GM19467 (cell line): ENCODE measurements at regions not wholly inside any gene's neighbourhood (a gene's known extent, or its start where the extent isn't known, plus 50 kb on each side); places are given as distances from the start of the nearest gene placed in this dataset.
"Not testable (repeated sequence)": the region's sequence is repeated elsewhere in the genome, so short reads cannot be mapped to it uniquely, and the experiment has no call there.

ENCODE experiments used
- ATAC-seq: cut with Tn5 transposase; IDR thresholded peaks from one replicate; pipeline ENCODE4 v1.9.1; 2021; ENCODE audit warnings: mild to moderate bottlenecking, moderate library complexity; ENCODE audit not compliant: unreplicated experiment

DNA sequence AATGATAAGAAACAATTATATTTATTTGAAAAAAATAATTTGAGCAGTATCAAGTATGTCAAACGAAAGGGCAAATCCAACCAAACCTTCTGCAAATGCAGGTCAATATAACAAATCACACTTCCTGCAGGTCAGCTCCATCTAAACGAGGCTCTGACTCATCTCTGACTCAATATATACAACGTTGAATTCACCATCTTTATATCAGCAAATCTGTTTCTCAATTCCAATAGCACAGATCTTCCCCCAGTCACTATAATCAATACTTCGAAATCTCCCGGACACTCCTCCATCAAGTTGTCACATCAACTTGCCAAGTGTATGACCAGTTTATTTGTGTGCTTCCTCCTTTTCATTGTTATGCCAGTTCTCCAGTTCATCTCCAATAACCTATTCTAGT is 388.9 kb downstream of the ZEB2 start:
- ATAC-seq: no peak

DNA sequence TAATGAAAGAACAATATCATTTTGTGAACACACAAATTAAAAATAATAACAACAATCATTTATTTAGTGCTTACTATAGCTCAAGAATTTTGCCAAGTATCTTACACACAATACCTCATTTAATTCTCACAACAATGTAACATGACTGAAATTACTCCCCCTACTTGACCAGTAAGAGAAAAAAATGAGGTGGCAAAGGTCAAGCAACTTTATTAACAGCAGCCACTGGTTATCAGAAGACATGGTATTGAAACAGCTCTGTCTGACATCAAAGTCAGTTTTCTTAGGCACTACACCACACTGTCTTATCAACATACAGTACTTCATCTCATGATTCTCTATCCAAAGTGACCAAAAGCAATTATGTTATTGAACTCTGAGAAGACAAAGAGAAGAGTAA is 389.4 kb downstream of the ZEB2 start:
- ATAC-seq: no peak

DNA sequence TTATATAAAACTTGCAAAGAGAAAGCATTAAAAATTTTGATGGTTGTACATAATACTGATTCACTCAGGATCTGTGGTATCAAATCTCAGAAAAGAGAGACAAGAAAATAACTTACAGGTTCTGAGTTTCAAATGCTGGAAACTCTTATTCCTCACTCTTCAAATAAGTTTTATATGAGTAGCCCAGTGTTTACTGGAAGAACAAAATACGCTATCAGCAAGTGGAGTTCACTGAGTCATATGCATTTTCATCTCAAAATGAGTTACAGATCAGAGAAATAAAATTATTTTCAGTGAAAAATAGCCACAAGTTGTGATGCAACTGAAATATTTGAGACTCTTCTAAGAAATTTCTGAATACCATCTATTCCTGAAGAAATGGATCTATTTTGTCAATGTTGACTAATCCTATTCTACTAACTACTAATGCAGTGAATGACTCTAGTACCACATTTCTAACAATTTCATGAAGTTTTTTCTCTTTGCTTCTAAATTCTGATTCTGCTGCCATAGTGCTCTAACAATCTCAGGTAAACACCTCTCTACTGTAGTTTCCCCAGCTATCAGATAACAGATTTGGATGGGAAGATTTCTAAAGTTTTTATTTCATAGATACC is 391.7 kb downstream of the ZEB2 start:
- no peak for ATAC-seq

DNA sequence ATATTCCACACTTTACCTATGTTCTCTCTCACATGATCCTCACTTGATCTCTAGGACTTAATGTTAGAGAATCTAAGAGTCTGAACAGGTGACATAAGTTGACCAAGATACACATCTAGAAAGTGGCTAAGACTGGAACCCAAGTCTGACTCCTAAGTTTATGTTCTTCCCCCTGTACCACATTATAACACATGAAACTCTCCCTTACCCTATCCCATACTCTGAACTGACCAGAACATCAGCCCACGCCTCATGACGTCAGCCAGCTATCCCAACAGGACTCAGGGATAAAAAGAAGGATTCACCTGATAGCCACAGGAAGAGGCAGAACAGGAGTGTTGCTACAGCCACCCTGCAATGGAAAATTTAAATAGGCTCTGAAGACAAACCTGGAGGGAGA is 392.2 kb downstream of the ZEB2 start:
- no peak for ATAC-seq

DNA sequence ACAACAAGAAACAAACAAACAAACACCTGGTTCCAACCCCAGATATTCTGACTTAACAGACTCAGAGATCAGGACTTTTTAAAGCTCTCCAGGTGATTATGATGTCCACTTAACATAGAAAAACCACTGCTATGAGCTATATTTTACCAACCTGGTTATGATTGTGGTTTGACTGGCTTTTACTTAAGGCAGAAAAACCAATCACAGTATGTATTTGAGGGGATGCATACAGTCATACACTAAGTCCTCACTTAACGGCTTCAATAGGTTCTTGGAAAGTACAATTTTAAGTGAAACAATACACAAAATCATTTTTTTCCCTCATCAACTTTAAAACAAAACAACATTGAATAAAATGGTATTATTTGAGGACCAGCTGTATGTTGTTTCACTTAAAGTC is 393.6 kb downstream of the ZEB2 start:
- no peak for ATAC-seq

DNA sequence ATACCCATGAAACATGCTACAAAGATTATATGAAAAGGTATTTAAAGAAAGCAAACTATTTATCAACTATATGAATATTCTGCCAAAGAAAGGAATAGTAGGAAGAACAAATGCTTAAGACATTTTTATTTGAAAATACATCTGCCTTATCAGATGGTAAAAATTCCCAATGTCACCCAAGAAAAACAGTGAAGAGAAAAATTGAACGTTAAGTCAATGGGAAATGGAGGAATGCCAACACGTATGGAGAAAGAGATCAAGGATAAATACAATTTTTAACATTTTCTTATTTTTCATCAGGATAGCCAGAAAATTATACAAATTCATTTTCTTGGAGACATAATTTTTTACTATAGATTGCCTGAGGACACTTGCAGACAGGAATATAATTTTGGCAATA is 394.2 kb downstream of the ZEB2 start:
- ATAC-seq: no peak

DNA sequence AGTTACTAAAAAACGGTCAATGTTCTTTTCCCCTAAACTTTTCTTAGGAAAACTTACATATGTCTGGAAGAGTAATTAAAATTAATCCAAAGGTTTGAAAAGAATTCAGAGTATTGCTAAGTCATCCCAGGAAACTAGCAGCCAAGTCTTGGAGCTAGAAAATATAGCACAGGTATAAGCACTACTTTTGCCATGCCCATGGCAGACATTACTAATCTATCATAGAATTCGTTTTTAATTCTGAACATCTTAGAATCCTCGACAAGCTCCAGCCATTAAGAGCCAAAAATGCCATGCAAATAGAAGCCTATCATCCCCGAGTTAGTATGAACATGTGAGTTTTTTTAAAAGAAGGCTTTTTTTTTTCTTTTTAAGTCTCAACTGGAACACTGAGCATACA is 395.0 kb downstream of the ZEB2 start:
- no peak for ATAC-seq

DNA sequence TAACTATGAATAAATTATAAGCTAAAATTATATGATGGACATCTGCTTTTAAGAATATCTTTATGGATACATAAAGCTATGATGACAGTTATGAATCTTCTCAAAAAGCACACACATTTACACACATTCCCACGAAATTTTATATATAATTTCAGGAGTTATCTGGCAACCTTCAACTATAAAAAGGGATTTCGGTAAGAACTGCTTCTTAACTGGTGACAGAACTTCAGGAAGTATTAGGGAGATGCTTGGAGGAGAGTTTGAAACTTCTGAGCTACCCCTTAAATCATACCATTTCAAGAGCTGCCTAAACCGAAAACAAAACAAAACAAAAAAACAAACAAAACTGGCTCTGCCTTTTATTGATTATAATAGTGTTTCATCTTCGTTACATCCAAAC is 399.4 kb downstream of the ZEB2 start:
- no peak for ATAC-seq

DNA sequence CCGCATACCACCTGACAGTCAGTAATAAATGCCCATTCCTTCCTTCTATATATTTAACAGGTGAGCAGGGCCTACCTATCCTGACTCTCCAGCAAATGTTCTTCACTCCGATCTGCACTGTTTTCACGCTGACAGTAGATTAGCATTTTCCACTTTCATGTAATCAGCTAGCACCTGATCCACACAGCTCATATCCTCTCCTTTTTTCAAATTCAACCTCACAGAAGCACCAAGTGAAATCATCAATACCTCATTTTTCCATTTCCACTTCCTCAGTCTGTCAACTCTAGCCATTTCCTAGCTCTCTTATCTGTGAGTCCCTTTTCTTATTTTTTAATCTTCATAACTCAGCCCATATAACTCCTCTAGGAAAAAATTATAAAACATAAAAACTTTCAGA is 402.8 kb downstream of the ZEB2 start:
- ATAC-seq: no peak

DNA sequence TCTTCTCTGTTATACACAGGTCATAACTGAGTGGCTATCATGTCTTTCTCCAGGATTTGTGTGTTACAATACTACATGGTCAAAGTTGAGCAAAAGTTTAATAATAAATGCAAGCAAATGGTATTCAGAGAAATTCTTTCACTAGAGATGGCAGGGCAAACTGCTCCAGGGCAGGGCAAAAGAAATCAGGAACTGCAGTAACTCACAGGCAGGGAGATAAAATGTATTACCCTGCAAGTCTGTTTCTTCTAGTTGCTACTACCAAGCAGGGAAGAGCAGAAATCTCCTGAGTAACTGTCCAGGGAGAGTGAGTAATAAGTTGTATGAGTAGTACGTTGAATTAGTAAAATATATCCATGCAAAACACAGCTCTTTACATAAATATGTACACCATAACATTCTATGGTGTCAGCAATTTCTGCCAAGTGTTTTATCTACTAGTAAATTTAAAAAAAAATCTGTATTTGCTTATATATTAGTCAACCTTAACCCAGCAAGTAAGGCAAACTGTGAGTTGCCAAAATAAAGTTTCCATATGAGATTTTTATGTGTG is 404.1 kb downstream of the ZEB2 start:
- no peak for ATAC-seq

DNA sequence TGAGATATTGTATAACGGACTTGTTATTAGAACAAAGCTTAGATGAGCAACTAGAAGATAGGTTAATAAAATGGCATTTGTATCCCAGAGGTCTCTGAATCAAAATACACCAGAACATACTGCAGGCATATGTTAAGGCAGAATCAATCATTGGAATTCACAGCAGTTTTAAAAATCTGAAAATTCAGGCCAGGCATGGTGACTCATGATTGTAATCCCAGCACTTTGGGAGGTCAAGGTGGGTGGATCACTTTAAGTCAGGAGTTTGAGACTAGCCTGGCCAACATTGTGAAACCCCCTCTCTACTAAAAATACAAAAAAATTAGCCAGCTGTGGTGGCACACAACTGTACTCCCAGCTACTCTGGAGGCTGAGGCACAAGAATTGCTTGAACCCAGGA is 405.2 kb downstream of the ZEB2 start:
- ATAC-seq: no peak

DNA sequence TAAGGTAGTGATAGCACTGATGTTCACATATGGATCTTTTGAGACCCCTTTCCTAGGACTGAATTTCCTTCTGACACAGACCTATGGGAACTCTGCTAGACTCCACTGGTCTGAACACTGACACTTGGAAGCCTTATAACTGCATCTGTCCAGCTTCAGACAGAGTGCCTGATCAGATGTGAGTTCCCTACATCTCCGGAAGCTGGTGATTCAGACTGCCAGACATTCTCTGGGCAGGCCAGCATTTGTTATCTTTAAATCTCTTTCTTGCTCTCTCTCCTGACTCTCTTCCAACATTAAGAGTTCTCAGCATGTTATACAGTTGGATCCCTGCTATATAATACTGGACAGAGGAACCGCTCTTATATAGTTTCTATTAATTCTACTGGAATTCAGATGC is 408.5 kb downstream of the ZEB2 start:
- ATAC-seq: no peak

DNA sequence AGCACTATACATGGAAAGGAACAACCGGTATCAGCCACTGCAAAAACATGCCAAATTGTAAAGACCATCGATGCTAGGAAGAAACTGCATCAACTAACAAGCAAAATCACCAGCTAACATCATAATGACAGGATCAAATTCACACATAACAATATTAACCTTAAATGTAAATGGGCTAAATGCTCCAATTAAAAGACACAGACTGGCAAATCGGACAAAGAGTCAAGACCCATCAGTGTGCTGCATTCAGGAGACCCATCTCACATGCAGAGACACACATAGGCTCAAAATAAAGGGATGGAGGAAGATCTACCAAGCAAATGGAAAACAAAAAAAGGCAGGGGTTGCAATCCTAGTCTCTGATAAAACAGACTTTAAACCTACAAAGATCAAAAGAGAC is 413.8 kb downstream of the ZEB2 start:
- ATAC-seq: not testable (repeated sequence)

DNA sequence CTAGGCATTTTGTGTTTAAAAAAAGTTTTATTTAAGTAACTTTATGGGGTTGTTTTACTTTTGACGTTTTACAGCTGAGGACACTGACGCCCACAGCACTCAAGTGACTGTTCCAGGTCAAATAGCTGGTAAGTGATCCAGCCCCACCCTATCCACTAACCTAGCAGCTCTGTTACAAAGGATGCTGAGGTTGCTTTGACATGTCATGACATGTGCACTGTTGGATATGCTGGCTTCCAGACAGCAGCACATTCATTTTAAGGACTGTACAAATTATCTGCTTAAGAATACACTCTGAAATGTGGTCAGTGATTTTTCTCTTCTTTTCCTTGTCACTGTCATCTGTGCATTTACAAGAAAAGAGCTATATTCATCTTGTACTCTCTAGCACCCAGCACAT is 417.5 kb downstream of the ZEB2 start:
- ATAC-seq: no peak

DNA sequence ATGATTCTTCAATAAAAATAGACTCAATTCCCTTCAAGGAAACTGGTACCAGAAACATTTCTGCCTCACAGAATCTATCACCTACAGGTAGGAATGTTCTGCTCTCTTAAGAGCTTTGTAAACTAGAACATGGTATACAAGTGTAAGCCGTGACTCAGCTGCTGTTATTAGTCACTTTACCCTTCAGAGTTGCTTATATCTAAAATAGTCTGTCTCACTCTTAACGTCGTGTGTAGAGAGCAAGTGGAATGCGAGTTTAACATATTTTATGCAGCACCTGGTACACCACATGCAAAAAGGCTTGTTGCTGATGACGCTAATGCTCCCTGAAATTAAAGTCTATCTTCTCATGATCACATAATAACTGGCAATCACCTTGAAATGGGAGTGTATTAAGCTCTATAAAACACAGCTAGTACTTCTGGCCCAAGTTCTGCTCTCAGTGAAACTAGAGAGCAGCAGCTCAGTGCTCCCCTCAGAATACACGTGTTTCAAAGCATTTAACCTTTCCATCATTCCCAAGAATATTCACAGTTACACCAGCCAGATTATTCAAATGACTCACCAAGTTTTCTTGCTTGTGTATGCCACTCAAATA is 420.0 kb downstream of the ZEB2 start:
- ATAC-seq: no peak

DNA sequence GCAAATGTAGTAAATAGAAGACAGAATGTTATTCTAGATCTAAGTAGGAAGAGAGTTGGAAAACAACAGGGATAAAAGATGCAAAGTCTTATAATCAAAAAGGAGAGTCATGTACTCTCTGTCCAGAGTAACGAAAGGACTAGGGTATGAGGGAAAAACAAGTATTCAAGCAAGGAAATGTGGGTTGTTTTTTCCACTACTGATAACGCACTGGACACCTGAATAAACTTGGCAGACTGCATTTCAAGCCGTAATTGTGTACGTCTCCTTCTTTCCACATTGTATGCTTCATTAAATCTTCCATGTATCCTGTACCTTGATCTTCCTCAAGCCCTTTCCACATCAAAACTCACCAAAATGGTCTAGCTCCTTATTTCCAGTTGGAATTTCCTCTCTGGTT is 420.6 kb downstream of the ZEB2 start:
- ATAC-seq: no peak

DNA sequence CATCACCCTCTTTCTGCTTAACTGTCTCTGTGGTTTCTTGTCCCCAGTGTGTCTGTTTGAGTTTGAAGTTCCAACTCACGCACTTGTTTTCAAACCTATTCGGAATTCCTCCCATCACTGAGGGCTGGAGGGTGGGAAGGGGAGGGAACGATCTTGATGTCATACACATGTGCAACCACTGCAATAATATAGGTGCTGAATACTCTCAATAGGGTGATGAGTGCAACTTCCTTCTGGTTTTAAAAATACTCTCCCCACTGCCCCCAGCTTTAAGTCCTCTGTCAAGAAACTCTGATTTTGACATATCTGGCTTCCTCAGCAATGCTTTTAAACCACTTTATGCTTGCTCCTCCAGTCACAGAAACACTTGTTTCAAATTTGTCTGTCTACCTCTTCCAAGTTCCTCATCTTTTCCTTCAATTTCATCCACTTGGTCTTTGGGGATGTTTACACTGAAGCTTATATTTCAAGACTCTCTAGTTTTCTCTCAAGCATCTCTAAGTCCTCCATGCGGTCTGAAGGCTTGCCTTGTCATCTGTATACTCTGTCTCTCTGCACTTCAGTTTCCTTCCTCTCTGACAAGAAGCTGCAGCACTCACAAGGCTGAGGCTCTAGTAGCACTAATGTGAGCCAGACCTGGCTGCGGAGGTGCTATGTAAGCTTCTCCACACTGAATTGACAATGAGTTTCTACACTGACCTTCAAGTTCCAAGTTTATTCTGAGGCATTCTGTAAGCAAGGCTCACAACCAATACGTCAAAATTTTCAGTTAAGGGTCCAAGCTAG is 422.3 kb downstream of the ZEB2 start:
- ATAC-seq: no peak

DNA sequence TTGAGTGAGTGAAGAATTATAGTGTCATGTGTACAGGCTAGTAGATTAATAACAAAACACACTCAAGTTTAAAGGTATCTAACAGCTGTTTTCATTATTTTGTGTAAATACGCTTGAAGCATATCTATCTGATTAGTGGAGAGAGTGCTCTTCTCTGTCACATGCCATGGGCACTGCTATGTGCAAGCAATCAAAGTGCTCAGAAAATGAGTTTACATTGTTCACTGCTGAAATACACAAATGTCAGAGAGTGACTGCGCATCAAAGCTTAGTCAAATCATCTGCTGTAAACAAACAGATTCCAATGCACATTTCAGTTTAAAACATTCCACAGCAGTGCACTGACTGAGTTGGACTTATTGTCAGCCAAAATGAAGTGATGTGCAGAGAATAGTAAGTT is 423.4 kb downstream of the ZEB2 start:
- ATAC-seq: no peak

DNA sequence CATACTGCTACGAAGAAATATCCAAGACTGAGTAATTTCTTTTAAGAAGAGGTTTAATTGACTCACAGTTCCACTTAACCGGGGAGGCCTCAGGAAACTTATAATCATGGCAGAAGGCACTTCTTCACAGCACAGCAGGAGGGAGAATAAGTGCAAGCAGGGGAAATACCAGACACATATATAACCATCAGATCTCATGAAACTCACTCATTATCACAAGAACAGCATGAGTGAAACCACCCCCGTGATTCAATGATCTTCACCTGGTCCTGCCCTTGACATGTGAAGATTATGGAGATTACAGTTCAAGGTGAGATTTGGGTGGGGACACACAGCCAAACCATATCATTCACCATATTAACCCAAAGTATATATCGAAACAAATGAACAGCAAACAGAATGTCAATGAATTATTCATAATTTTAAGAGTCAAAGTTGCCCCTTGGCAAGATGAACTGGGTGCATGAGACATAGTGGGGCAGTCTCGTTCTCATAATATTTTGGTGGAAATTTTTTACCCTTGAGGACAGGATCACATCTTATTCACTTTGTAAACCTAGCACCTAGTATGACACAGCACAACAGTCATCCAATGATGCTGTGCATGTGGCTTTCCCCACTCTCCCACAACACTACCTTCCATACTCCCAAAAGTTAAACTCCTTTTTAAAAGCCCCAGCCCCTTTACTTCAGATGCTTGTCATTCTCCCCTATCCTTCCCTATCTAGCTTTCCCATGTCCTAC is 425.3 kb downstream of the ZEB2 start:
- no peak for ATAC-seq

DNA sequence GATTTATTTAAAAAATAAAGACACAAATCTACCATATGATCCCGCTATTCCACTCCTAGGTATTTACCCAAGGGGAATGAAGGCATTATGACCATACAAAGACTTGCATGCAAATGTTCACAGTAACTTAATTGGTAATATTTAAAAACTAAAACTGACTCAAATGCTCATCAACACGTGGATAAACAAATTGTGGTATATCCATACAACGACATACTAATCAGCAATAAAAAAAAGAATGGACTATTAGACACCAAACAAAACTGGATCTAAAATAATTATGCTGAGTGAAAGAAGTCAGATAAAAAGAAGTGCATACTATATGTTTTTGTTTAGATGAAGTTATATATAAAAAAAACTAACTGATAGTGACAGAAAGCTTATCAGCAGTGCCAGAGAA is 428.3 kb downstream of the ZEB2 start:
- no peak for ATAC-seq

DNA sequence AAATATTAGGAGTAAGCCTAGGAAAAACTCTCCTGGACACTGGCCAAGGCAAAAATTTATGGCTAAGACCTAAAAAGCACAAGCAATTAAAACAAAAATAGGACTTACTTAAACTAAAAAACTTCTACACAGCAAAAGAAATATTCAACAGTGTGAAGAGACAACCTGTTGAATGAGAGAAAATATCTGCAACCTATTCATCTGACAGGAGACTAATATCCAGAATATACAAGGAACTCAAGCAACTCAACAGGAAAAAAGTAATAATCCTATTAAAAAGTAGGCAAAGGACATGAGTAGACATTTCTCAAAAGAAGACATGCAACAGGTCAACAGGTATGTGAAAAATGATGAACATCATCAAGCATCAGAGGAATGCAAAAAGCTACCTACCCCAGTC is 431.1 kb downstream of the ZEB2 start:
- ATAC-seq: no peak

DNA sequence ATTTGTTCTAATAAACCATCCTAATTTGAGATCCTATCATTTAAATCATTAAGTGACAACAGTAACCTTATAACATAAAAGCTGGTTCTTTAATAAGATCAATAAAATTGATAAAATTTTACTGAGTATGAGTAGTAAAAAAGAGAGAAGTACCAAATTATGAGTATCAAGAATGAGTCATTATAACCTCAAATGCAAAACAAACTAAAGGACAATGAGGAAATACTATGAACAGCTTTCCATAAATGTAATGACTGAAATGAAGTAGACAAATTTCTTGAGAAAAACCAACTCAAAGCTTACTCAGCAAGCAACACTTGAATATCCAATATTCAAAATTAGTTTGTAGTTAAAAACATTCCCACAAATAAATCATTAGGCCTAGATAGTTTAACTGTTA is 433.0 kb downstream of the ZEB2 start:
- ATAC-seq: no peak
